ENCODE measurements at regions not wholly inside any gene's neighbourhood (a gene's known extent, or its start where the extent isn't known, plus 50 kb on each side); places are given as distances from the start of the nearest gene placed in this dataset.

DNA sequence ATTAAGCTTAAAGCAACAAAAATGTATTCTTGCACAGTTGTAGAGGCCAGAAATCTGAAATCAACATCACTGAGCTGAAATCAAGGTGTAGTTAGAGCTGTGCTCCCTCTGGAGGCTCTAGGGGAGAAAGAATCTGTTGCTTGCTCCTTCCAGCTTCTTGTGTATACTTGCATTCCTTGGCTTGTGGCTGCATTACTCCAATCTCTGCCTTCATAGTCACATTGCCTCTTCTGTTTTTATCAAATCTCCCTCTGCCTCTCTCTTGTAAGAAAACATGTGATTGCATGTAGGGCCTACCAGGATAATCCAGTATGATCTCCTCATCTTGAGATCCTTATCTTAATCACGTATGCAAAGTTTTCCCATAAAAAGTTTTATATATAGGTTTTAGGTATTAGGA is 487.9 kb upstream of the SGO1 start:
- ATAC-seq, result no peak
- TF ChIP-seq, protein P1, sequence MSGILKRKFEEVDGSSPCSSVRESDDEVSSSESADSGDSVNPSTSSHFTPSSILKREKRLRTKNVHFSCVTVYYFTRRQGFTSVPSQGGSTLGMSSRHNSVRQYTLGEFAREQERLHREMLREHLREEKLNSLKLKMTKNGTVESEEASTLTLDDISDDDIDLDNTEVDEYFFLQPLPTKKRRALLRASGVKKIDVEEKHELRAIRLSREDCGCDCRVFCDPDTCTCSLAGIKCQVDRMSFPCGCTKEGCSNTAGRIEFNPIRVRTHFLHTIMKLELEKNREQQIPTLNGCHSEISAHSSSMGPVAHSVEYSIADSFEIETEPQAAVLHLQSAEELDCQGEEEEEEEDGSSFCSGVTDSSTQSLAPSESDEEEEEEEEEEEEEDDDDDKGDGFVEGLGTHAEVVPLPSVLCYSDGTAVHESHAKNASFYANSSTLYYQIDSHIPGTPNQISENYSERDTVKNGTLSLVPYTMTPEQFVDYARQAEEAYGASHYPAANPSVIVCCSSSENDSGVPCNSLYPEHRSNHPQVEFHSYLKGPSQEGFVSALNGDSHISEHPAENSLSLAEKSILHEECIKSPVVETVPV (CRISPR knock-in tag; IDR thresholded peaks at IDR 0.05), result no peak
- TF ChIP-seq, protein P2, sequence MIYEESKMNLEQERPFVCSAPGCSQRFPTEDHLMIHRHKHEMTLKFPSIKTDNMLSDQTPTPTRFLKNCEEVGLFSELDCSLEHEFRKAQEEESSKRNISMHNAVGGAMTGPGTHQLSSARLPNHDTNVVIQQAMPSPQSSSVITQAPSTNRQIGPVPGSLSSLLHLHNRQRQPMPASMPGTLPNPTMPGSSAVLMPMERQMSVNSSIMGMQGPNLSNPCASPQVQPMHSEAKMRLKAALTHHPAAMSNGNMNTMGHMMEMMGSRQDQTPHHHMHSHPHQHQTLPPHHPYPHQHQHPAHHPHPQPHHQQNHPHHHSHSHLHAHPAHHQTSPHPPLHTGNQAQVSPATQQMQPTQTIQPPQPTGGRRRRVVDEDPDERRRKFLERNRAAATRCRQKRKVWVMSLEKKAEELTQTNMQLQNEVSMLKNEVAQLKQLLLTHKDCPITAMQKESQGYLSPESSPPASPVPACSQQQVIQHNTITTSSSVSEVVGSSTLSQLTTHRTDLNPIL (CRISPR knock-in tag; IDR thresholded peaks at IDR 0.05; ENCODE audit: low read depth), result no peak
- TF ChIP-seq ZFP30 (CRISPR knock-in tag; IDR thresholded peaks at IDR 0.05) (no peak), PPARA (CRISPR knock-in tag; IDR thresholded peaks at IDR 0.05; ENCODE audit: borderline replicate concordance) (no peak), CSDC2 (CRISPR knock-in tag; IDR thresholded peaks at IDR 0.05) (no peak), ISL1 (CRISPR knock-in tag; IDR thresholded peaks at IDR 0.05) (no peak), ESRRG (CRISPR knock-in tag; IDR thresholded peaks at IDR 0.05) (no peak), SNAI2 (CRISPR knock-in tag; IDR thresholded peaks at IDR 0.05) (no peak), OSR1 (CRISPR knock-in tag; IDR thresholded peaks at IDR 0.05) (no peak), ZNF8 (CRISPR knock-in tag; IDR thresholded peaks at IDR 0.05) (no peak)
- TF ChIP-seq, protein P3, sequence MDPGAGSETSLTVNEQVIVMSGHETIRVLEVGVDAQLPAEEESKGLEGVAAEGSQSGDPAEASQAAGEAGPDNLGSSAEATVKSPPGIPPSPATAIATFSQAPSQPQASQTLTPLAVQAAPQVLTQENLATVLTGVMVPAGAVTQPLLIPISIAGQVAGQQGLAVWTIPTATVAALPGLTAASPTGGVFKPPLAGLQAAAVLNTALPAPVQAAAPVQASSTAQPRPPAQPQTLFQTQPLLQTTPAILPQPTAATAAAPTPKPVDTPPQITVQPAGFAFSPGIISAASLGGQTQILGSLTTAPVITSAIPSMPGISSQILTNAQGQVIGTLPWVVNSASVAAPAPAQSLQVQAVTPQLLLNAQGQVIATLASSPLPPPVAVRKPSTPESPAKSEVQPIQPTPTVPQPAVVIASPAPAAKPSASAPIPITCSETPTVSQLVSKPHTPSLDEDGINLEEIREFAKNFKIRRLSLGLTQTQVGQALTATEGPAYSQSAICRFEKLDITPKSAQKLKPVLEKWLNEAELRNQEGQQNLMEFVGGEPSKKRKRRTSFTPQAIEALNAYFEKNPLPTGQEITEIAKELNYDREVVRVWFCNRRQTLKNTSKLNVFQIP (CRISPR knock-in tag; IDR thresholded peaks at IDR 0.05; ENCODE audit: borderline replicate concordance, low read depth), result no peak

DNA sequence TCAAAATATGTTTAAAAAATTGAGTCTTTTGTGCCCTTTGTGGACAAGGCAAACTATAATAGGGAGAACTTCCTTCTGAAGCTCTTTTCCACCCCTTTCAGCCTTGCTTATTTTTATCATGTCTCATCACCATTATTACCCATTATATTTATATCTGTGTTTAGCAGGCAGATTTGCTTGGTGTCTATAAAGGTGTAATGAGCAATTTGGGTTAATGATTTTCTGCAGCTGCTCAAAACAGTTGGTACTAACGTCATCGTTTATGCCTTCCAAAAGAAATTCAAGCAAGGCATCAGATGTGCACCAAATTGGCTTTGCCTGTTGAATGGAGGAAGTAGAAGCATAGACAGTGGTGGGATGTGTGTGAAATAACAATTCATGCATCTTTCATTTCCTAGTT is 483.7 kb upstream of the SGO1 start:
- TF ChIP-seq ZNF565 (CRISPR knock-in tag; conservative IDR thresholded peaks at IDR 0.05; ENCODE audit: low read depth), result no peak
- TF ChIP-seq ZFP3 (CRISPR knock-in tag; IDR thresholded peaks at IDR 0.05), result no peak
- no peak for TF ChIP-seq ZFP30 (CRISPR knock-in tag; IDR thresholded peaks at IDR 0.05)
- TF ChIP-seq, protein P4, sequence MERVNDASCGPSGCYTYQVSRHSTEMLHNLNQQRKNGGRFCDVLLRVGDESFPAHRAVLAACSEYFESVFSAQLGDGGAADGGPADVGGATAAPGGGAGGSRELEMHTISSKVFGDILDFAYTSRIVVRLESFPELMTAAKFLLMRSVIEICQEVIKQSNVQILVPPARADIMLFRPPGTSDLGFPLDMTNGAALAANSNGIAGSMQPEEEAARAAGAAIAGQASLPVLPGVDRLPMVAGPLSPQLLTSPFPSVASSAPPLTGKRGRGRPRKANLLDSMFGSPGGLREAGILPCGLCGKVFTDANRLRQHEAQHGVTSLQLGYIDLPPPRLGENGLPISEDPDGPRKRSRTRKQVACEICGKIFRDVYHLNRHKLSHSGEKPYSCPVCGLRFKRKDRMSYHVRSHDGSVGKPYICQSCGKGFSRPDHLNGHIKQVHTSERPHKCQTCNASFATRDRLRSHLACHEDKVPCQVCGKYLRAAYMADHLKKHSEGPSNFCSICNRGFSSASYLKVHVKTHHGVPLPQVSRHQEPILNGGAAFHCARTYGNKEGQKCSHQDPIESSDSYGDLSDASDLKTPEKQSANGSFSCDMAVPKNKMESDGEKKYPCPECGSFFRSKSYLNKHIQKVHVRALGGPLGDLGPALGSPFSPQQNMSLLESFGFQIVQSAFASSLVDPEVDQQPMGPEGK (CRISPR knock-in tag; IDR thresholded peaks at IDR 0.05; ENCODE audit: borderline replicate concordance), result no peak
- TF ChIP-seq, protein P2 (CRISPR knock-in tag; IDR thresholded peaks at IDR 0.05; ENCODE audit: low read depth), result no peak
- TF ChIP-seq, protein P1 (CRISPR knock-in tag; IDR thresholded peaks at IDR 0.05), result no peak
- no peak for TF ChIP-seq TCF4 (CRISPR knock-in tag; IDR thresholded peaks at IDR 0.05; ENCODE audit: borderline replicate concordance)
- TF ChIP-seq, protein P5, sequence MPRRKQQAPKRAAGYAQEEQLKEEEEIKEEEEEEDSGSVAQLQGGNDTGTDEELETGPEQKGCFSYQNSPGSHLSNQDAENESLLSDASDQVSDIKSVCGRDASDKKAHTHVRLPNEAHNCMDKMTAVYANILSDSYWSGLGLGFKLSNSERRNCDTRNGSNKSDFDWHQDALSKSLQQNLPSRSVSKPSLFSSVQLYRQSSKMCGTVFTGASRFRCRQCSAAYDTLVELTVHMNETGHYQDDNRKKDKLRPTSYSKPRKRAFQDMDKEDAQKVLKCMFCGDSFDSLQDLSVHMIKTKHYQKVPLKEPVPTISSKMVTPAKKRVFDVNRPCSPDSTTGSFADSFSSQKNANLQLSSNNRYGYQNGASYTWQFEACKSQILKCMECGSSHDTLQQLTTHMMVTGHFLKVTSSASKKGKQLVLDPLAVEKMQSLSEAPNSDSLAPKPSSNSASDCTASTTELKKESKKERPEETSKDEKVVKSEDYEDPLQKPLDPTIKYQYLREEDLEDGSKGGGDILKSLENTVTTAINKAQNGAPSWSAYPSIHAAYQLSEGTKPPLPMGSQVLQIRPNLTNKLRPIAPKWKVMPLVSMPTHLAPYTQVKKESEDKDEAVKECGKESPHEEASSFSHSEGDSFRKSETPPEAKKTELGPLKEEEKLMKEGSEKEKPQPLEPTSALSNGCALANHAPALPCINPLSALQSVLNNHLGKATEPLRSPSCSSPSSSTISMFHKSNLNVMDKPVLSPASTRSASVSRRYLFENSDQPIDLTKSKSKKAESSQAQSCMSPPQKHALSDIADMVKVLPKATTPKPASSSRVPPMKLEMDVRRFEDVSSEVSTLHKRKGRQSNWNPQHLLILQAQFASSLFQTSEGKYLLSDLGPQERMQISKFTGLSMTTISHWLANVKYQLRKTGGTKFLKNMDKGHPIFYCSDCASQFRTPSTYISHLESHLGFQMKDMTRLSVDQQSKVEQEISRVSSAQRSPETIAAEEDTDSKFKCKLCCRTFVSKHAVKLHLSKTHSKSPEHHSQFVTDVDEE (CRISPR knock-in tag; IDR thresholded peaks at IDR 0.05), result no peak
- no peak for TF ChIP-seq ZNF8 (CRISPR knock-in tag; IDR thresholded peaks at IDR 0.05)
- TF ChIP-seq TOX (CRISPR knock-in tag; IDR thresholded peaks at IDR 0.05; ENCODE audit: borderline replicate concordance), result no peak
- TF ChIP-seq, protein P3 (CRISPR knock-in tag; IDR thresholded peaks at IDR 0.05; ENCODE audit: borderline replicate concordance, low read depth), result no peak
- TF ChIP-seq ARNTL (CRISPR knock-in tag; IDR thresholded peaks at IDR 0.05; ENCODE audit: borderline replicate concordance, low read depth), result no peak
- no peak for TF ChIP-seq GLIS3 (CRISPR knock-in tag; IDR thresholded peaks at IDR 0.05)
- no peak for TF ChIP-seq RARB (CRISPR knock-in tag; IDR thresholded peaks at IDR 0.05)
- no peak for TF ChIP-seq PPARA (CRISPR knock-in tag; IDR thresholded peaks at IDR 0.05; ENCODE audit: borderline replicate concordance)
- TF ChIP-seq ZC3H10 (CRISPR knock-in tag; IDR thresholded peaks at IDR 0.05), result no peak
- TF ChIP-seq BACH2 (CRISPR knock-in tag; IDR thresholded peaks at IDR 0.05; ENCODE audit: borderline replicate concordance), result no peak
- ATAC-seq, result no peak

Measured in SK-N-SH treated with all-trans-retinoic acid at 6 μM for 48 hours (cell line).